ENCODE measurements at regions not wholly inside any gene's neighbourhood (a gene's known extent, or its start where the extent isn't known, plus 50 kb on each side); places are given as distances from the start of the nearest gene placed in this dataset.
A peak's percentile ranks its signal among the peaks of the same experiment; 100 is the strongest.

DNA sequence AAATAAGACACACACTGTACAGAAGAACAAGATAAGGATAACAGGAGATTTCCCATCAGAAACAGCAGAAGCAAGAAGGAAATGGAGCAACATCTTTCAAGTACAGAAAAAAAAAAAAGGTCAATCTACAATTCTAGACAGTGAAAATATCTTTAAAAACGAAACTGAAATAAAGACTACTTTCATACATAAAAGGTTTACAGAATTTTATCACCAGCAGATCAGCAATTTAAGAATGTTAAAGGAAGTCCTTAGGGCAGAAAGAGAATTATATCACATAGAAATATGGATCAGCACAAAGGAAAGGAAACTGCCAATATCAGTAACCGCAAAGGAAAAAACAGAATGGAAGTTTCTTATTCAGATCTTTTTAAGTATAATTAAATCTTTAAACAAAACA lies 931.0 kb downstream of the EPHA4 start:
- DNase-seq (ENCODE audit: low spot score), result no peak

GRCh38 chr2:220646424-220646823 lies 925.7 kb downstream of the EPHA4 start:
- DNase-seq (ENCODE audit: low spot score), result no peak

DNA sequence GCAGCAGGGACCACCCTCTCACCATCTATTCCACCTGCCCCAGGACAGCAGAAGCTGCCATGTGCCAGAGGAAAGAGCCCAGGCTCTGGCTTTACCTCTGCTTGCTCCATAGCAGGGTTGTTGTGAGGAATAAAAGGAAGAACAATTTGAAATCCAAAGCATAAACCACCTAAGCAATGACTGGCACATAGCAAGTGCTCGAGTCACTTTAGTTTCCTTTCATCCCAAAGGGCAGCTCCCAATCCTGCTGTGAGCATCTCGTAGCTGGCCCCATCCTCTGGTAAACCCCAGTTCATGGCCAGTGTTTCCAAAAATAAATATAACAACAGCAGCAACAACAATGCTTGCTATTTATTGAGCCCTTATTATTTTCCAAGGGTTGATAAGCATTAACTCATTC lies 923.5 kb downstream of the EPHA4 start:
- no peak for DNase-seq (ENCODE audit: low spot score)

DNA sequence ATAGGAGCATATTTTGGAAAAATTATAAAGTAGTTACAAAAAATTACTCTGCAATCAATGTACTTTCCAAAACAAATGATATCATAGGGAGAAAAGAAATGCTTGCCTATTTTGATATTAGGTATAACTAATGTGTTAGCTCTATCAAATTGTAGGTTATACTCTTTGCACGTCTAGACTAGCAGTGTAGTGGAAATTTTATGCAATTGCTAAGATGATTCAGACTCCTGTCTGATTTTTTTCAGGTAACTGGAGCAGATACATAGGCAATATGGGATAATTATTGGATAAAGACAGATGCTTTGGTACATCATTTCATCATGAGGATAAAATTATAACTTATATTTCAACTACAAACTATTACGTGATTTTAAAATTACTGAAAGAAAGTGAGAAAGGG lies 918.3 kb downstream of the EPHA4 start:
- DNase-seq (ENCODE audit: low spot score), result no peak

GRCh38 chr2:220654322-220654721 lies 917.8 kb downstream of the EPHA4 start:
- no peak for DNase-seq (ENCODE audit: low spot score)

- no peak for DNase-seq (ENCODE audit: low spot score)
Observed at GRCh38 chr2:220660277-220661145, 911.6 kb downstream of the EPHA4 start.

GRCh38 chr2:220662431-220662830 lies 909.7 kb downstream of the EPHA4 start:
- no peak for DNase-seq (ENCODE audit: low spot score)

GRCh38 chr2:220663065-220663464 lies 909.0 kb downstream of the EPHA4 start:
- DNase-seq (ENCODE audit: low spot score), result no peak

GRCh38 chr2:220664272-220665107 lies 907.6 kb downstream of the EPHA4 start:
- DNase-seq (ENCODE audit: low spot score), result no peak

GRCh38 chr2:220665108-220665471 lies 907.0 kb downstream of the EPHA4 start:
- no peak for DNase-seq (ENCODE audit: low spot score)

GRCh38 chr2:220669324-220669723 lies 902.8 kb downstream of the EPHA4 start:
- no peak for DNase-seq (ENCODE audit: low spot score)

GRCh38 chr2:220670511-220670910 lies 901.6 kb downstream of the EPHA4 start:
- DNase-seq (ENCODE audit: low spot score), result no peak

DNA sequence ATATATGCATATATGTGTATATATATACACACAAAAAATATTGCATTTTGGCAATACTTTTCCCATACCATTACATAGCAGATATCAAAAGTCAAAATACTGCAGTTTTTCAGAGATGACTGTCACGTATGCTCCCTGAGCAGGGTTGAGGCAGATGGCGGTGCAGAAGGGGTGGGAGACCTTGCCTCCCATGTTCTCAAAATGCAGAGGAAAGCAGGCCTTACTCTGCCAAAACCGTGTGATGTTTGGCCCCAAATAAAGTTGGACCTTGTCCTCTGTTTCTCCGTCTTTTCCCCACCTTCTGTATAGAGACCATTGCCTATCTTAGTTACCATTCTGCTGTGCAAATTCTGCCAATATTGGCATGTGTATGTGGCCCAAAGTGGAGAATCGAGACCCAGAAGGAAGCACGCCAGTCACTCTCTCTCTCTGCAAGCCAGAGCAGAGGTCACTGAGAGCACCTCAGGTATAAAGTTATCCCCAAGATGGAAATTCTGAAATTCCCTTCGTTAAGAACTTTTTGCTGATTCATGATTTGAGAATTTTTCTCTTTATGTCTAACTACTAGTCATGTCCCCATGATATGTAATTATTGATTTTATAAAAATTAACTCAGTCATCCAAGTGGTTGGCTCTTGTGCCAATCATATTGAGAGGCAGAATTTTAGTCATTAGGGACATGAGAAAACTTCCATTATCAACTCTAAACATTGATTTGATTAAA lies 898.8 kb downstream of the EPHA4 start:
- DNase-seq (ENCODE audit: low spot score), result no peak

GRCh38 chr2:220674033-220674432 lies 898.1 kb downstream of the EPHA4 start:
- DNase-seq (ENCODE audit: low spot score), result no peak

DNA sequence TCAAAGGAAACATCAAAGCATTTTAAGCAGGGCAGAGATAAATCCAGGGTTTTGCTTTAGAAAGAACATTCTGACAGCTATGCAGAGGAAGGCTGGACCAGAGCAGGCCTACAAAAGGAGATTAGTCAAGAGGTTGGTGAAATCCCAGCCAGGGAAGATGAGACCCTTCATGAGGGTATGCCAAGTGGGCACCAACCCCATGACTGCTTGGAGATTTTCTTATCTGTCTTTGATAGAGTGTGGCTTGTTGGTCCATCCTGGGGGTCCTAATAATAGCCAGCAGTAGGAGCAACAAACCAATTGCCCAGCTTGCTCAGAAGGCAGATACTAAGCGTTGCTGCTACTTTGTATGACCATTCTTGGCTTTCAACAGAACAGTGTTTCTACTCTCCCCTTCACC lies 895.4 kb downstream of the EPHA4 start:
- DNase-seq (ENCODE audit: low spot score), result no peak

GRCh38 chr2:220678943-220679342 lies 893.2 kb downstream of the EPHA4 start:
- DNase-seq (ENCODE audit: low spot score), result no peak

- DNase-seq (ENCODE audit: low spot score), result no peak
Observed at GRCh38 chr2:220682616-220683015, 889.5 kb downstream of the EPHA4 start.

DNA sequence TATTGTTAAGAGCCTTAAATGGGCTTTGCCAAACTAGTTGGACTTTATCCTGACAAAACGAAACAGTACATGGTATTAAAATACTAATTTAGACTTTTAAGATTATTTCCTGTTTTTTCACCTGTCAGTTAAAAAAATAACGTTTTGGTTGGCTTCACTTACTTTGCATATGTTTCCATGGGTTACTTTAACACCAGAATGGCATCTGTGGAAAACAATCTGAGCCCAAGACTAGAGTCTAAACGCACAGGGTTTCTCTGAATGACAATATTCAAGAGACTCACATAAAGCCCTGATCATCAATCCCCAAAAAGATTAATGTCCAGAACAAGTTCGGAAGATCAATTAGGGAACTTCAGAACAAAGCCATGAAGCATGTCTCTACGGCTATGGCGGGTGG lies 888.0 kb downstream of the EPHA4 start:
- DNase-seq (ENCODE audit: low spot score), result no peak

DNA sequence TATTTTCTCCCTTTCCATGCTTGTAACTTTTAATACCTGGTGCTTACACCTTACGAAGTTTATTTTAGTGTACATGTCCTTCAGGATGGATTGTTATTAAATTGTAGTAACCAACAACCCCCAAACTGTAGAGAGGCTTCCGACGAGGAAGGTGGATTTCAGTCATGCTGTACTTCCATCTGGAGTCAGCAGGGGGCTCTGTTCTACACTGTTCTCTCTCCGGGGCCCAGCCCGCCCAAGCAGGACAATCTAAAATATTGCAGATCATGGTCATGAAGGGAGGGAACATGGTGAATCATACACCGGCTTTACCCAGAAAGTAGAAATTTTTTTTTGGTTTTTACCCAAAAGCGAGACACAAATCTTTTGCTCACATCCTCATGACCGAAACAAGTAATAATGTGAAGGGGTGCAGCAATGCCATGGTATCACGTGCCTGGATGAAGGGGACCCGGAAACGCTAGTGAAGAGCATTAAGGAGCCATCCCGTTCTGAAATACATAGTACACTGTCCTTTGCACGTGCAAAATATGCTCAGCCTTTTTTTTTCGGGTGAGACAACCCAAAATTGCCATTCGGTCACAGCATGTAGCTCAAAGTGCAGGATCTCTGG lies 884.8 kb downstream of the EPHA4 start:
- peak; percentile 64 for DNase-seq (ENCODE audit: low spot score)

- no peak for DNase-seq (ENCODE audit: low spot score)
Observed at GRCh38 chr2:220695397-220696279, 876.5 kb downstream of the EPHA4 start.

GRCh38 chr2:220696280-220696669 lies 875.8 kb downstream of the EPHA4 start:
- no peak for DNase-seq (ENCODE audit: low spot score)

Data from Ammon's horn (tissue), 1 donor.